Pancreas (tissue), 10 donors: ENCODE measurements at regions not wholly inside any gene's neighbourhood (a gene's known extent, or its start where the extent isn't known, plus 50 kb on each side); places are given as distances from the start of the nearest gene placed in this dataset.

ENCODE experiments used
- ATAC-seq, 4 donors: fragments of 200-7000 bp; cut with Tn5 transposase; one replicate each; pipeline versions ENCODE4 v1.8.0 to v1.9.1; 2020; ENCODE audit warnings: mild to moderate bottlenecking in 4 of 4, moderate library complexity in 4 of 4
- DNase-seq, 6 donors: peaks; one replicate each; pipeline ENCODE4 v3.0.0-alpha.2; 2020
- FAIRE-seq: peaks from 2 replicates; lab custom pipeline; 2012; peaks lifted over from hg19 to GRCh38; lab: Jason Lieb, UNC
- H3K27ac ChIP-seq, 4 donors: fragments of 200-600 bp; sonication (generic); 1 replicate in 3 of 4; 2 replicates in 1 of 4; pipeline versions ENCODE4 v1.5.0 to v1.8.0; 2020
- H3K27me3 ChIP-seq, 4 donors: fragments of 200-600 bp; one replicate each; pipeline ENCODE4 v1.8.0; 2021
- H3K36me3 ChIP-seq, 3 donors: fragments of 200-600 bp; sonication (generic) in 1 of 3; one replicate each; pipeline versions ENCODE4 v1.5.0 to v1.8.0; 2020 to 2021
- H3K4me1 ChIP-seq, 3 donors: fragments of 200-600 bp; one replicate each; pipeline ENCODE4 v1.8.0; 2021
- H3K4me3 ChIP-seq, 4 donors: fragments of 200-600 bp; sonication (generic) in 2 of 4; one replicate each; pipeline versions ENCODE4 v1.5.0 to v1.8.0; 2020 to 2021
- H3K9me3 ChIP-seq, 4 donors: fragments of 200-600 bp; one replicate each; pipeline ENCODE4 v1.8.0; 2021
- CTCF ChIP-seq, 4 donors: fragments of 200-600 bp; sonication (generic) in 3 of 4; IDR thresholded peaks; one replicate each; pipeline versions ENCODE4 v1.5.0 to v1.8.0; 2021; ENCODE audit warnings: antibody characterized with exemption in 4 of 4
- WGBS, 2 donors: extraction: QIAGEN DNeasy Blood & Tissue Kit; methylation state at CpG; one replicate each; pipeline ENCODE4 v1.1.7; 2013; 5-methylcytosine and 5-hydroxymethylcytosine counted together
- intact Hi-C, 3 donors: fragments of 100-400 bp; cut with DNase I; formaldehyde crosslinking; loops; one replicate each; pipeline versions ENCODE4 v1.11.1 to v1.14.2; 2022
- donor health status: healthy with polysubstance abuse.
- donor health status: DM: no; HTN: no; CAD: no; lungs with moderate emphysema.
- donor health status: DM: no; HTN: no; CAD: no.
- donor health status: control.
- donor health status: control.
- donor health status: Bipolar disorder and iron deficiency.
- donor health status: DM: yes; HTN: yes; CAD: no.
- donor health status: DM: no; HTN: no; CAD: no.
- donor health status: DM: no; HTN: no; CAD: no.
- donor health status: DM: yes; HTN: yes; CAD: no.

GRCh38 chr21:16540966-16541727 is 811.4 kb downstream of the USP25 start:
- no peak for TF ChIP-seq CTCF (IDR thresholded peaks at IDR 0.05)
- no peak for FAIRE-seq
- intact Hi-C loops, result no loop called here
- Histone ChIP-seq H3K9me3 (no peaks in the 10 kb centered on the region), H3K36me3 (no peaks in the 10 kb centered on the region), H3K4me3 (no peak overlapping the region), H3K27ac (no peak overlapping the region), H3K27me3 (no peaks in the 10 kb centered on the region), H3K4me1 (no peaks in the 10 kb centered on the region)
- no peak for ATAC-seq
- DNase-seq, result no peak
- 61 to 72% methylated on average over 3 of the region's 3 CpGs for WGBS, 2 donors

GRCh38 chr21:16550118-16550517 is 820.3 kb downstream of the USP25 start:
- WGBS, 2 donors, result 77 to 85% methylated on average over 4 of the region's 4 CpGs
- H3K27ac ChIP-seq, result no peak overlapping the region
- FAIRE-seq (no peak), ATAC-seq (no peak), DNase-seq (no peak)
- H3K27me3 ChIP-seq, result no peaks in the 10 kb centered on the region
- H3K4me1 ChIP-seq, result no peaks in the 10 kb centered on the region
- no peak for TF ChIP-seq CTCF (IDR thresholded peaks at IDR 0.05)
- no peaks in the 10 kb centered on the region for H3K9me3 ChIP-seq
- H3K4me3 ChIP-seq, result no peak overlapping the region
- H3K36me3 ChIP-seq, result no peaks in the 10 kb centered on the region
- intact Hi-C loops, result loop anchor here in 1 of 3 donors (10.0 kb wide), 1 partner anchor 65 kb away; no protein-coding TSS in a partner anchor

- Histone ChIP-seq H3K27ac (no peak overlapping the region), H3K27me3 (no peaks in the 10 kb centered on the region), H3K9me3 (no peaks in the 10 kb centered on the region), H3K4me3 (no peak overlapping the region), H3K36me3 (no peaks in the 10 kb centered on the region), H3K4me1 (no peaks in the 10 kb centered on the region)
- TF ChIP-seq CTCF (IDR thresholded peaks at IDR 0.05), result no peak
- DNase-seq (no peak), FAIRE-seq (no peak), ATAC-seq (no peak)
- 81 to 91% methylated on average over 7 of the region's 7 CpGs for WGBS, 2 donors
- intact Hi-C loops, result loop anchor here in 1 of 3 donors (10.0 kb wide), 1 partner anchor 64 kb away; no protein-coding TSS in a partner anchor
Measured at GRCh38 chr21:16550917-16551741, 821.3 kb downstream of the USP25 start.

- FAIRE-seq, result no peak
- no peak for ATAC-seq
- intact Hi-C loops, result loop anchor here in 1 of 3 donors (10.0 kb wide), 1 partner anchor 62 kb away; no protein-coding TSS in a partner anchor
- Histone ChIP-seq H3K27ac (no peak overlapping the region), H3K27me3 (no peaks in the 10 kb centered on the region), H3K9me3 (no peaks in the 10 kb centered on the region), H3K4me1 (no peaks in the 10 kb centered on the region), H3K36me3 (no peaks in the 10 kb centered on the region), H3K4me3 (no peak overlapping the region)
- no peak for TF ChIP-seq CTCF (IDR thresholded peaks at IDR 0.05)
- DNase-seq, result no peak
- 84 to 90% methylated on average over 2 of the region's 2 CpGs for WGBS, 2 donors
Measured at GRCh38 chr21:16552880-16553279, 823.1 kb downstream of the USP25 start.
